K562 (cell line): ENCODE measurements at regions not wholly inside any gene's neighbourhood (a gene's known extent, or its start where the extent isn't known, plus 50 kb on each side); places are given as distances from the start of the nearest gene placed in this dataset.

Experiments used
- ARID4B ChIP-seq: sonication (generic); formaldehyde crosslinking; IDR thresholded peaks from 2 replicates; pipeline ENCODE4 v1.8.0; 2022; ENCODE audit warnings: mild to moderate bottlenecking, missing genetic modification reagents
- COPS2 ChIP-seq: fragments of 450-650 bp; conservative IDR thresholded peaks from 2 replicates; pipeline ENCODE4 v1.6.1; 2016; ENCODE audit warnings: mild to moderate bottlenecking, moderate library complexity
- E2F8 ChIP-seq: fragments of 450-650 bp; IDR thresholded peaks from 2 replicates; pipeline ENCODE4 v1.7.1; 2018; ENCODE audit warnings: mild to moderate bottlenecking, low read depth; ENCODE audit not compliant: partially characterized antibody
- ELK1 ChIP-seq: sonication (generic); formaldehyde crosslinking; IDR thresholded peaks from 2 replicates; pipeline ENCODE4 v1.8.1; 2022; ENCODE audit warnings: missing genetic modification reagents
- EZH2 ChIP-seq: IDR thresholded peaks from 2 replicates; pipeline ENCODE4 v1.6.1; 2012; ENCODE audit warnings: low read depth, mild to moderate bottlenecking, inconsistent platforms, low read length, borderline replicate concordance
- JUNB ChIP-seq: fragments of 450-650 bp; formaldehyde crosslinking; conservative IDR thresholded peaks from 2 replicates; pipeline ENCODE4 v1.4.0; 2020; ENCODE audit warnings: mild to moderate bottlenecking
- RFX1 ChIP-seq: fragments of 450-650 bp; IDR thresholded peaks from 2 replicates; pipeline ENCODE4 v1.6.1; 2016; ENCODE audit warnings: mild to moderate bottlenecking, moderate library complexity
- STAT5B ChIP-seq: fragments of 250-450 bp; sonication (Bioruptor Pico); IDR thresholded peaks from 2 replicates; pipeline ENCODE4 v1.8.0; 2021; ENCODE audit warnings: mild to moderate bottlenecking, inconsistent platforms
- ZBTB43 ChIP-seq: sonication (generic); formaldehyde crosslinking; IDR thresholded peaks from 2 replicates; pipeline ENCODE4 v1.8.0; 2023; ENCODE audit warnings: mild to moderate bottlenecking, missing genetic modification reagents

GRCh38 chr1:201591348-201591747, 52.4 kb downstream of the NAV1 start:
- TF ChIP-seq EZH2, result no peak
- no peak for TF ChIP-seq JUNB (CRISPR knock-in tag)
- no peak for TF ChIP-seq E2F8
- TF ChIP-seq ELK1, result no peak
- TF ChIP-seq ARID4B (CRISPR knock-in tag), result no peak
- no peak for TF ChIP-seq STAT5B (CRISPR knock-in tag)
- TF ChIP-seq COPS2, result no peak
- TF ChIP-seq ZBTB43, result no peak
- TF ChIP-seq RFX1, result no peak
